ENCODE measurements at regions not wholly inside any gene's neighbourhood (a gene's known extent, or its start where the extent isn't known, plus 50 kb on each side); places are given as distances from the start of the nearest gene placed in this dataset.

DNA sequence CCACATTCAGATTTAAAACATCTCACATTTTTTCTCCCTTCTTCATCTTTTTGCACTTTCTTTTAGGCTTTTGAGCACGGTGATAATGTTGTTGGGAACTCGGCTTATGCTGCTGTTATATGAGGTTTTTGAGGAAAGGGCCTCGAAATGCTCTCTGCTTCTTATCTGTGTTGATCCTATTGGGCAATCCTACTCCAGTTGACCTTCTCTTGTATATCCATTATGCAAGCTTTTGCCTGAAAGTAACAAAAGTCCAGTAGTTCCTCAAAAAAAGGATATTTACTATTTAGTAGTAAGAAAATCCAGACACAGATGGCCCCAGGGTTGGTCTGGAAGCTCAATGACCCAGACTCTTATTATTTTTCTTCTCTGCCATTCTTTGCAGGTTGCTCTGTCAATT lies 57.7 kb upstream of the SPANXB1 start:
- intact Hi-C loops (cut with micrococcal nuclease) = no loop called here
- DNase-seq (ENCODE audit: extremely low read depth in 1 of 4, low spot score in 3 of 4) (no peak), FAIRE-seq (no peak), ATAC-seq (no peak)
- Histone ChIP-seq H3K4me3 (no peak overlapping the region), H3K79me2 (ENCODE audit: control insufficient read depth, insufficient read depth, low read length) (no peaks in the 10 kb centered on the region), H3K27me3 (ENCODE audit: control insufficient read depth in 2 of 2, insufficient read depth in 2 of 2, low read length in 2 of 2) (no peaks in the 10 kb centered on the region), H3K36me3 (ENCODE audit: control insufficient read depth, insufficient read depth, low read length) (no peaks in the 10 kb centered on the region), H2AFZ (ENCODE audit: low read depth, low read length) (no peak overlapping the region), H4K20me1 (replicated peaks; ENCODE audit: control insufficient read depth, insufficient read depth, low read length) (no peaks in the 10 kb centered on the region), H3K4me1 (replicated peaks in 1 of 2; ENCODE audit: control insufficient read depth in 2 of 2, insufficient read depth in 2 of 2, low read length in 2 of 2) (no peaks in the 10 kb centered on the region), H3K4me2 (ENCODE audit: insufficient read depth, low read length) (no peak overlapping the region), H3K9ac (ENCODE audit: insufficient read depth in 1 of 2, low read depth in 2 of 2, low read length in 2 of 2) (no peak overlapping the region), H3K9me3 (replicated peaks; ENCODE audit: control insufficient read depth, insufficient read depth, low read depth, low read length) (no peaks in the 10 kb centered on the region), H3K9me1 (ENCODE audit: control insufficient read depth, insufficient read depth, low read length) (no peaks in the 10 kb centered on the region), H3K27ac (ENCODE audit: extremely low read depth, low read depth, low read length) (no peak overlapping the region)
- BruUV-seq (replicated peaks) = no TSS peak
- CTCF ChIA-PET (ENCODE audit: low intra/inter-chr PET ratio) = no interaction called here
- TF ChIP-seq, protein P1, sequence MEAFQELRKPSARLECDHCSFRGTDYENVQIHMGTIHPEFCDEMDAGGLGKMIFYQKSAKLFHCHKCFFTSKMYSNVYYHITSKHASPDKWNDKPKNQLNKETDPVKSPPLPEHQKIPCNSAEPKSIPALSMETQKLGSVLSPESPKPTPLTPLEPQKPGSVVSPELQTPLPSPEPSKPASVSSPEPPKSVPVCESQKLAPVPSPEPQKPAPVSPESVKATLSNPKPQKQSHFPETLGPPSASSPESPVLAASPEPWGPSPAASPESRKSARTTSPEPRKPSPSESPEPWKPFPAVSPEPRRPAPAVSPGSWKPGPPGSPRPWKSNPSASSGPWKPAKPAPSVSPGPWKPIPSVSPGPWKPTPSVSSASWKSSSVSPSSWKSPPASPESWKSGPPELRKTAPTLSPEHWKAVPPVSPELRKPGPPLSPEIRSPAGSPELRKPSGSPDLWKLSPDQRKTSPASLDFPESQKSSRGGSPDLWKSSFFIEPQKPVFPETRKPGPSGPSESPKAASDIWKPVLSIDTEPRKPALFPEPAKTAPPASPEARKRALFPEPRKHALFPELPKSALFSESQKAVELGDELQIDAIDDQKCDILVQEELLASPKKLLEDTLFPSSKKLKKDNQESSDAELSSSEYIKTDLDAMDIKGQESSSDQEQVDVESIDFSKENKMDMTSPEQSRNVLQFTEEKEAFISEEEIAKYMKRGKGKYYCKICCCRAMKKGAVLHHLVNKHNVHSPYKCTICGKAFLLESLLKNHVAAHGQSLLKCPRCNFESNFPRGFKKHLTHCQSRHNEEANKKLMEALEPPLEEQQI (IDR thresholded peaks at IDR 0.05) = no peak
- TF ChIP-seq, protein P2, sequence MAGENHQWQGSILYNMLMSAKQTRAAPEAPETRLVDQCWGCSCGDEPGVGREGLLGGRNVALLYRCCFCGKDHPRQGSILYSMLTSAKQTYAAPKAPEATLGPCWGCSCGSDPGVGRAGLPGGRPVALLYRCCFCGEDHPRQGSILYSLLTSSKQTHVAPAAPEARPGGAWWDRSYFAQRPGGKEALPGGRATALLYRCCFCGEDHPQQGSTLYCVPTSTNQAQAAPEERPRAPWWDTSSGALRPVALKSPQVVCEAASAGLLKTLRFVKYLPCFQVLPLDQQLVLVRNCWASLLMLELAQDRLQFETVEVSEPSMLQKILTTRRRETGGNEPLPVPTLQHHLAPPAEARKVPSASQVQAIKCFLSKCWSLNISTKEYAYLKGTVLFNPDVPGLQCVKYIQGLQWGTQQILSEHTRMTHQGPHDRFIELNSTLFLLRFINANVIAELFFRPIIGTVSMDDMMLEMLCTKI (IDR thresholded peaks at IDR 0.05; ENCODE audit: partially characterized antibody) = no peak
- 0% methylated on average over 3 of the region's 3 CpGs for WGBS (ENCODE audit: insufficient coverage, low coverage, missing lambda C conversion rate)
- in situ Hi-C loops (cut with MboI) = no loop called here
- POLR2A ChIA-PET = no interaction called here

DNA sequence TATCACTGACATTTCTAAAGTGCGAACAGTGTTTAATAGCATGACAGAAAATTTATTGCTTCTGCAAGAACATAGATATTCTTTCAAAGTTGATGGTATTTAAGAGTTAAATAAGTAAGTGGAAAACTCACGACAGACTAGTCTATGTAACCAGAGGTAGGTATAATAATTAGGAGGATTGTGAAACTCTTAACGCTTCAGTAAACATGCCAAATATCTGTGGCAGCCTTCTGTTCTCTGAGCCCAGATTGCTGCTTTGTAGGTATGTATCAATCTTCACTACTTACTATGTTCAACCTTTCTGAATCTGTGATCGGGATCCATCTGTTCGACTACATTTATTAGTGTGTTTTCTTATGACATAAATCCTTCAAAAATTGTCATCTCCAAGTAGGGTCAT lies 53.6 kb upstream of the SPANXB1 start:
- H3K9ac ChIP-seq (ENCODE audit: insufficient read depth in 1 of 2, low read depth in 2 of 2, low read length in 2 of 2) = no peak overlapping the region
- no peaks in the 10 kb centered on the region for H3K4me1 ChIP-seq (replicated peaks in 1 of 2; ENCODE audit: control insufficient read depth in 2 of 2, insufficient read depth in 2 of 2, low read length in 2 of 2)
- H3K4me2 ChIP-seq (ENCODE audit: insufficient read depth, low read length) = no peak overlapping the region
- DNase-seq (ENCODE audit: extremely low read depth in 1 of 4, low spot score in 3 of 4) (no peak), FAIRE-seq (no peak), ATAC-seq (no peak)
- H3K4me3 ChIP-seq = no peak overlapping the region
- H3K27me3 ChIP-seq (ENCODE audit: control insufficient read depth in 2 of 2, insufficient read depth in 2 of 2, low read length in 2 of 2) = no peaks in the 10 kb centered on the region
- ChIA-PET CTCF (ENCODE audit: low intra/inter-chr PET ratio) (no interaction called here), POLR2A (no interaction called here)
- no peaks in the 10 kb centered on the region for H4K20me1 ChIP-seq (replicated peaks; ENCODE audit: control insufficient read depth, insufficient read depth, low read length)
- no peaks in the 10 kb centered on the region for H3K79me2 ChIP-seq (ENCODE audit: control insufficient read depth, insufficient read depth, low read length)
- in situ Hi-C loops (cut with MboI) = no loop called here
- no peak overlapping the region for H3K27ac ChIP-seq (ENCODE audit: extremely low read depth, low read depth, low read length)
- no peaks in the 10 kb centered on the region for H3K9me1 ChIP-seq (ENCODE audit: control insufficient read depth, insufficient read depth, low read length)
- no TSS peak for BruUV-seq (replicated peaks)
- no peak overlapping the region for H2AFZ ChIP-seq (ENCODE audit: low read depth, low read length)
- 4% methylated on average over 5 of the region's 5 CpGs for WGBS (ENCODE audit: insufficient coverage, low coverage, missing lambda C conversion rate)
- no peaks in the 10 kb centered on the region for H3K36me3 ChIP-seq (ENCODE audit: control insufficient read depth, insufficient read depth, low read length)
- no peaks in the 10 kb centered on the region for H3K9me3 ChIP-seq (replicated peaks; ENCODE audit: control insufficient read depth, insufficient read depth, low read depth, low read length)
- intact Hi-C loops (cut with micrococcal nuclease) = no loop called here
- TF ChIP-seq ZSCAN29 (IDR thresholded peaks at IDR 0.05) (no peak), ZFX (CRISPR knock-in tag; IDR thresholded peaks at IDR 0.05) (no peak), HNRNPLL (IDR thresholded peaks at IDR 0.05; ENCODE audit: low read depth, low read length, poor library complexity, severe bottlenecking) (no peak), SETDB1 (IDR thresholded peaks at IDR 0.05; ENCODE audit: low read length) (no peak), RFX5 (IDR thresholded peaks at IDR 0.05; ENCODE audit: low read depth, low read length) (no peak), ETS2 (tag; IDR thresholded peaks at IDR 0.05; ENCODE audit: borderline replicate concordance, poor library complexity, severe bottlenecking) (no peak), ZBTB1 (CRISPR knock-in tag; IDR thresholded peaks at IDR 0.05; ENCODE audit: borderline replicate concordance, low read depth) (no peak), ZNF695 (CRISPR knock-in tag; IDR thresholded peaks at IDR 0.05) (no peak)
- TF ChIP-seq, protein P3, sequence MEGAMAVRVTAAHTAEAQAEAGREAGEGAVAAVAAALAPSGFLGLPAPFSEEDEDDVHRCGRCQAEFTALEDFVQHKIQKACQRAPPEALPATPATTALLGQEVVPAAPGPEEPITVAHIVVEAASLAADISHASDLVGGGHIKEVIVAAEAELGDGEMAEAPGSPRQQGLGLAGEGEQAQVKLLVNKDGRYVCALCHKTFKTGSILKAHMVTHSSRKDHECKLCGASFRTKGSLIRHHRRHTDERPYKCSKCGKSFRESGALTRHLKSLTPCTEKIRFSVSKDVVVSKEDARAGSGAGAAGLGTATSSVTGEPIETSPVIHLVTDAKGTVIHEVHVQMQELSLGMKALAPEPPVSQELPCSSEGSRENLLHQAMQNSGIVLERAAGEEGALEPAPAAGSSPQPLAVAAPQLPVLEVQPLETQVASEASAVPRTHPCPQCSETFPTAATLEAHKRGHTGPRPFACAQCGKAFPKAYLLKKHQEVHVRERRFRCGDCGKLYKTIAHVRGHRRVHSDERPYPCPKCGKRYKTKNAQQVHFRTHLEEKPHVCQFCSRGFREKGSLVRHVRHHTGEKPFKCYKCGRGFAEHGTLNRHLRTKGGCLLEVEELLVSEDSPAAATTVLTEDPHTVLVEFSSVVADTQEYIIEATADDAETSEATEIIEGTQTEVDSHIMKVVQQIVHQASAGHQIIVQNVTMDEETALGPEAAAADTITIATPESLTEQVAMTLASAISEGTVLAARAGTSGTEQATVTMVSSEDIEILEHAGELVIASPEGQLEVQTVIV (CRISPR knock-in tag; IDR thresholded peaks at IDR 0.05; ENCODE audit: borderline replicate concordance) = no peak

Measured in K562 (cell line).